ENCODE measurements at regions not wholly inside any gene's neighbourhood (a gene's known extent, or its start where the extent isn't known, plus 50 kb on each side); places are given as distances from the start of the nearest gene placed in this dataset.

DNA sequence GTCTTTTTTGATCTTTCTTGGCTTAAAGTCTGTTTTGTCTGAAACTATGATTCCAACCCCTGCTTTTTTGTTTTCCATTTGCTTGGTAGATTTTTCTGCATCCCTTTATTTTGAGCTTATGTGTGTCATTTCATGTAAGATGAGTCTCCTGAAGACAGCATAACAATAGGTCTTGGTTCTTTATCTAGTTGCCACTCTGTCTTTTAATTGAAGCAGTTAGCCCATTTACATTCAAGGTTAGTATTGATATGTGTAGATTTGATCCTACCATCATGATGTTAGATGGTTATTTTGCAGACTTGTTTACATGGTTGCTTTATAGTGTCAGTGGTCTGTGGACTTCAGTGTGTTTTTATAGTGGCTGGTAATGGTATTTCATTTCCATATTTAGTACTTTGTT is 1678.9 kb downstream of the PCDH9 start:
- no peak for DNase-seq (ENCODE audit: low spot score)
- TF ChIP-seq, protein P1, sequence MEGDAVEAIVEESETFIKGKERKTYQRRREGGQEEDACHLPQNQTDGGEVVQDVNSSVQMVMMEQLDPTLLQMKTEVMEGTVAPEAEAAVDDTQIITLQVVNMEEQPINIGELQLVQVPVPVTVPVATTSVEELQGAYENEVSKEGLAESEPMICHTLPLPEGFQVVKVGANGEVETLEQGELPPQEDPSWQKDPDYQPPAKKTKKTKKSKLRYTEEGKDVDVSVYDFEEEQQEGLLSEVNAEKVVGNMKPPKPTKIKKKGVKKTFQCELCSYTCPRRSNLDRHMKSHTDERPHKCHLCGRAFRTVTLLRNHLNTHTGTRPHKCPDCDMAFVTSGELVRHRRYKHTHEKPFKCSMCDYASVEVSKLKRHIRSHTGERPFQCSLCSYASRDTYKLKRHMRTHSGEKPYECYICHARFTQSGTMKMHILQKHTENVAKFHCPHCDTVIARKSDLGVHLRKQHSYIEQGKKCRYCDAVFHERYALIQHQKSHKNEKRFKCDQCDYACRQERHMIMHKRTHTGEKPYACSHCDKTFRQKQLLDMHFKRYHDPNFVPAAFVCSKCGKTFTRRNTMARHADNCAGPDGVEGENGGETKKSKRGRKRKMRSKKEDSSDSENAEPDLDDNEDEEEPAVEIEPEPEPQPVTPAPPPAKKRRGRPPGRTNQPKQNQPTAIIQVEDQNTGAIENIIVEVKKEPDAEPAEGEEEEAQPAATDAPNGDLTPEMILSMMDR (IDR thresholded peaks at IDR 0.05; ENCODE audit: extremely low read depth, missing control alignments) = no peak

DNA sequence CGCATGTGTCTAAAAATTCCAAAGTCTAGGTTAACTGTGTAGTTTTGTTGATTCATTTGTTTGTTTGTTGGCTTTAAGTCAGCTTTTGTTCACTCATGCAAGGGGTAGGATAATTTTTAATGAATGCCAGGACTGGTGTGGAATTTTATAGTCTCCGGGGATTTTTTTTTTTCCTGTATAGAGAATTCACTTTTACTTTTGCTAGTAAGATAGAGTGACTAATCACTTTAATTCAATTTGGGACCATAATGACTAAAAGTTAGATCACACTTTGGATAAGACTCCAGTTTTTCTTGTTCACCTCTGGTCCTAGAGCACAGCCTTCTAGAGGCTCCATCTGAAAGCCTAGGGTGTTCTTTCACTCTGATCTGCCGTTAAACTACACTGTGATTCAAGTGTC is 1690.0 kb downstream of the PCDH9 start:
- DNase-seq (ENCODE audit: low spot score) = no peak
- TF ChIP-seq, protein P1 (IDR thresholded peaks at IDR 0.05; ENCODE audit: extremely low read depth, missing control alignments) = no peak

DNA sequence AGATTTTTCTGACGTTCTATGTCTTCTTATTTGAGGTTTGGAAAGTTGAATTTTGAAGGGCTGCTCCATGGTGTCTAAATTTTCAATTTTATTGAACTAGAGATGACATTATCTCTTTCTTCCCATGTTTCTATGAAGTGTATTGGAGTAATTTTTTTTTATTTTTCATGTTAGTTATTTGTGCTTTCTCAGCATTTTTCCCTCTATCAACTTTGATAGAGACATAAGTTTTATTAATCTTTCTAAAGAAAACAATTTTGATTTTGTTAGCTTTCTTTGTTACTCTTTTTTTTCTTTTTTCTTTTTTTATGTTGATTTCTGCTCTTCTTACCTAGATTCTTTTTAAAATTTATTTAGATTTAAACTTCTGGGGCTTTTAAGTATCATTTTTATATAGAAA is 1694.8 kb downstream of the PCDH9 start:
- no peak for DNase-seq (ENCODE audit: low spot score)
- TF ChIP-seq, protein P1 (IDR thresholded peaks at IDR 0.05; ENCODE audit: extremely low read depth, missing control alignments) = no peak

DNA sequence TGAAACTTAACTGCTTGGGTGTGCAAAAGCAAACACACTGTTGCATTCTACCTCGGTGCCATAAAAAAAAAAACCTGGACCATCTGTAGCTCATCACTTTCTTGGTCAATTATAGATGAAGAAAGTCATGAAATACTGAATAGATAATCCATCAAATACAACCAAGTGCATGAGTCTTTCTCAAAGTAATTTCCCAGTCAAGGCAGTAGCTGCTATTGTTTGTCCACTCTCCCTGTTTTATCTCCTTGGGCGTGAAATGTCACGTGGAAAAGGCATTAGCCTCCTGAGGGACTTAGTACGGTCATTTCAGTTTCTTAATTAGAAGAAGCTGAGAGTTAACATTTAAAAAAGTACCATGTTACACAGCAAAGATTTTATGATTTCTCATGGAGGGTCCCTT is 1697.9 kb downstream of the PCDH9 start:
- TF ChIP-seq, protein P1 (IDR thresholded peaks at IDR 0.05; ENCODE audit: extremely low read depth, missing control alignments) = no peak
- no peak for DNase-seq (ENCODE audit: low spot score)

DNA sequence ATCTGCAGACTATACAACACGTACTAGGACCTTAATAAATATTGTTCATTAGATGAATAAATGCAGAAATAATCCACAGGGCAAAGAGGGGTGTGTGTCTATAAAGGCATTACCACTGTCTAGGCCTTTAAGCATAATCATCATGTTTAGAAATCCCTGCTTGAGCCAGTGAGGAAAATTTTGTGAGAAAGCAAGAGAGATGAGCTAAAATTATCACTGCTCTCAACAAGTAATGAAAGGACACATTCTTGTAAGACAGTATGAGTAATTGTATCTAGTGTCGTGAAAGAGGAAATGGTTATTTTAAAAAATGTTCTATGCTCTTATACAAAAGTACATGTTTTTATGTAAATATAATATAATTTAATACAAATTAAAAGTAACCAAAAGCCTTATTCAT is 1699.4 kb downstream of the PCDH9 start:
- no peak for DNase-seq (ENCODE audit: low spot score)

DNA sequence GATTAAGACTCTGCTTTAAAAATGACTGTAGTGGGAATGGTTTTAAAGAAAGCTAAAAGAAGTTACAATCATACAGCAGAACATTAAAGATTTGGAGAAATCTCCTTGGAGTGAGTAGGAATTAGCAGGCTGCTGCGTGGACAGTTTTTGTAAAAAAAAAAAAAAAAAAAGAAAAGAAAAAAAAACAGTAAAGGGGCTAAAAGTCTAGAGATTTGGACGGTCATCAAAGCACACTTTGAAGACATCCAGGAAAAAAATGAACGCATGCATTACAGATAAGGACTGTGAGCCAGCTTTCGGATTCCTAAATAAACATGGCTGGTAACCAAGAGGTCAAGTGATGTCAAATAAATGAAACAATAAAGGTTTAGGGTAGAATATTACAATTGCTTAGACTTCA is 1700.6 kb downstream of the PCDH9 start:
- DNase-seq (ENCODE audit: low spot score) = no peak
- TF ChIP-seq, protein P1 (IDR thresholded peaks at IDR 0.05; ENCODE audit: extremely low read depth, missing control alignments) = no peak

More for the DNA sequence above, 1699.4 kb downstream of the PCDH9 start:
- TF ChIP-seq, protein P1 (IDR thresholded peaks at IDR 0.05; ENCODE audit: extremely low read depth, missing control alignments) = no peak

DNA sequence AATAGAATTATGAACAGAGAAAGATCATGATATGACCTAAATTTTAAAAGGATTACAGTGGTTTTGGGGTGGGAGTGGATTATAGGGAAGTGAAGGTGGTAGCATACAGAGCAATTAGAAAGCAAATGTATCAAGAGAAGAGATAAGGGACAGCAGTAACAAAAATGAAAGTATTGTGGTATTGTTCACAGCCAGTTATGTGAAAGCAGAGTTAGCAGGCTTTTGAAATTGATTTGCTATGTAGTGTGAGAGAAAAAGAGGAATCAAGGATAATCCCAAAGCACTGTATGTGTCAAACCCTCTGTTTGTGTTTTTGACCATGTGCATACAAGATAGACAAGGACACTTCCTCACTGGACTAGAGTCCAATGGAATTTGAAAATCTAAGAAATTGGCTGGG is 1721.4 kb downstream of the PCDH9 start:
- no peak for DNase-seq (ENCODE audit: low spot score)
- TF ChIP-seq, protein P1 (IDR thresholded peaks at IDR 0.05; ENCODE audit: extremely low read depth, missing control alignments) = no peak
